Activated CD4-positive, CD25-positive, alpha-beta regulatory T cell treated with anti-CD3 and anti-CD28 coated beads, Interleukin-2, amount 50 U/mL, for 24 hours (primary cell): ENCODE measurements at regions not wholly inside any gene's neighbourhood (a gene's known extent, or its start where the extent isn't known, plus 50 kb on each side); places are given as distances from the start of the nearest gene placed in this dataset.
"Not testable (repeated sequence)": the region's sequence is repeated elsewhere in the genome, so short reads cannot be mapped to it uniquely, and the experiment has no call there.

Source experiments
- ATAC-seq, 2 donors: fragments of 150-1000 bp; cut with Tn5 transposase; one replicate each; pipeline ENCODE4 v1.10.0; 2021; ENCODE audit warnings: mild to moderate bottlenecking in 1 of 2, moderate library complexity in 1 of 2

- ATAC-seq, result not testable (repeated sequence)
These were observed 80.9 kb upstream of the ADORA2B start for GRCh38 chr17:15864061-15864460.

GRCh38 chr17:15864472-15864871 lies 80.5 kb upstream of the ADORA2B start:
- ATAC-seq, result not testable (repeated sequence)

- ATAC-seq, result not testable (repeated sequence)
These were observed 78.9 kb upstream of the ADORA2B start for GRCh38 chr17:15866015-15866414.

GRCh38 chr17:15867331-15867730 lies 77.6 kb upstream of the ADORA2B start:
- not testable (repeated sequence) for ATAC-seq

GRCh38 chr17:15869868-15870267 lies 75.1 kb upstream of the ADORA2B start:
- not testable (repeated sequence) for ATAC-seq

GRCh38 chr17:15872677-15873076 lies 72.3 kb upstream of the ADORA2B start:
- not testable (repeated sequence) for ATAC-seq

- not testable (repeated sequence) for ATAC-seq
These were observed 66.9 kb upstream of the ADORA2B start for GRCh38 chr17:15877882-15878500.

- ATAC-seq, result no peak
These were observed 62.7 kb upstream of the ADORA2B start for GRCh38 chr17:15882058-15882720.

- ATAC-seq, result no peak
These were observed 62.2 kb upstream of the ADORA2B start for GRCh38 chr17:15882777-15883176.

GRCh38 chr17:15883617-15884111 lies 61.3 kb upstream of the ADORA2B start:
- no peak for ATAC-seq

GRCh38 chr17:15884731-15885130 lies 60.2 kb upstream of the ADORA2B start:
- no peak for ATAC-seq

GRCh38 chr17:15885770-15886169 lies 59.2 kb upstream of the ADORA2B start:
- ATAC-seq, result no peak

- ATAC-seq, result no peak
These were observed 58.7 kb upstream of the ADORA2B start for GRCh38 chr17:15886221-15886620.

- no peak for ATAC-seq
These were observed 58.1 kb upstream of the ADORA2B start for GRCh38 chr17:15886804-15887203.

- no peak for ATAC-seq
These were observed 56.5 kb upstream of the ADORA2B start for GRCh38 chr17:15888436-15888835.

- no peak for ATAC-seq
These were observed 54.5 kb upstream of the ADORA2B start for GRCh38 chr17:15890279-15890892.

- ATAC-seq, result no peak
These were observed 53.6 kb upstream of the ADORA2B start for GRCh38 chr17:15891318-15891717.

GRCh38 chr17:15892244-15892643 lies 52.7 kb upstream of the ADORA2B start:
- ATAC-seq, result no peak

- ATAC-seq, result no peak
These were observed 51.9 kb upstream of the ADORA2B start for GRCh38 chr17:15892731-15893657.

- ATAC-seq, result no peak
These were observed 51.3 kb upstream of the ADORA2B start for GRCh38 chr17:15893658-15894024.

GRCh38 chr17:15894258-15894657 lies 50.7 kb upstream of the ADORA2B start:
- ATAC-seq, result no peak

- ATAC-seq, result no peak
These were observed 49.8 kb upstream of the ADORA2B start for GRCh38 chr17:15894913-15895658.
